ENCODE measurements at regions not wholly inside any gene's neighbourhood (a gene's known extent, or its start where the extent isn't known, plus 50 kb on each side); places are given as distances from the start of the nearest gene placed in this dataset.
A peak's percentile ranks its signal among the peaks of the same experiment; 100 is the strongest.

- DNase-seq (ENCODE audit: low spot score), result no peak
- H3K4me1 ChIP-seq (ENCODE audit: control insufficient read depth in 2 of 2, insufficient read depth in 1 of 2, low read depth in 1 of 2, low read length in 2 of 2), result peaks cover 0 to 2% of the 10 kb centered on the region in 2 donors
- WGBS, 2 donors (ENCODE audit: extremely low coverage in 2 of 2, insufficient read length in 2 of 2, insufficient replicate concordance in 1 of 2), result no CpG with 5 or more reads among the region's 1 CpG
Observed at GRCh38 chr2:21599417-21599816, 475.6 kb downstream of the TDRD15 start.

DNA sequence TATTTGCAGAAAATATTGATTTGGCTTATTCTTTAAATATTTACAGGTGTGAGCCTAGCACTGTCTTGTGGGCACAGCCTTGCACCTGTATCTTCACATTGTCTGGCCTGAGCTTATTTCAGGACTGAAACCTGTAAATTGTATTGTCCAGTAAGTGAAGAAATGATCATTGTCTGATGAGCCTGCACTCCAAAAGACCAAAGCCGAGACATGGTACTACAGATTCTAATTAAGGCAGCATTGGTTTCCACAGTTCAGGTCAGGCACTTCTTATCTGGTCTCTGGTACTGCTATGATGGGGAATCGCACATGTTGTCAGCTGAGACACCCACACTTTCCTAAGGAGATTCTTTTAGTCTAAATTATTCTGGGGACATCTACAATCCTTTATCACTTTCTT lies 479.0 kb downstream of the TDRD15 start:
- no peak overlapping the region for H2BK15ac ChIP-seq (ENCODE audit: low read length)
- no peak overlapping the region for H3K4me2 ChIP-seq (ENCODE audit: insufficient read depth, low read length, poor library complexity, severe bottlenecking)
- no peak overlapping the region for H4K91ac ChIP-seq (ENCODE audit: low read depth, low read length, poor library complexity)
- no peak overlapping the region for H2AK5ac ChIP-seq (ENCODE audit: low read depth, low read length)
- H3K79me1 ChIP-seq (ENCODE audit: low read depth, low read length), result no peaks in the 10 kb centered on the region
- H3K4me1 ChIP-seq (ENCODE audit: control insufficient read depth in 2 of 2, insufficient read depth in 1 of 2, low read depth in 1 of 2, low read length in 2 of 2), result peaks cover 0 to 2% of the 10 kb centered on the region in 2 donors
- H3K27ac ChIP-seq (replicated peaks; ENCODE audit: low read length), result no peak overlapping the region
- no peak overlapping the region for H2AFZ ChIP-seq (ENCODE audit: low read length)
- no CpG with 5 or more reads among the region's 2 CpGs for WGBS, 2 donors (ENCODE audit: extremely low coverage in 2 of 2, insufficient read length in 2 of 2, insufficient replicate concordance in 1 of 2)
- H2BK120ac ChIP-seq (ENCODE audit: low read depth, low read length), result no peak overlapping the region
- no peaks in the 10 kb centered on the region for H3K27me3 ChIP-seq (ENCODE audit: control insufficient read depth in 3 of 3, insufficient read depth in 3 of 3, low read depth in 1 of 3, low read length in 3 of 3)
- H4K8ac ChIP-seq (ENCODE audit: low read depth, low read length), result no peak overlapping the region
- H3K23ac ChIP-seq (ENCODE audit: low read depth, low read length, poor library complexity), result no peak overlapping the region
- H3K4ac ChIP-seq (ENCODE audit: low read length), result no peak overlapping the region
- H3K9ac ChIP-seq (ENCODE audit: low read depth, low read length, poor library complexity), result no peak overlapping the region
- H2BK5ac ChIP-seq (ENCODE audit: low read length), result no peak overlapping the region
- H3K14ac ChIP-seq (ENCODE audit: low read length), result no peak overlapping the region
- no peaks in the 10 kb centered on the region for H3K9me3 ChIP-seq (replicated peaks in 1 of 2; ENCODE audit: control insufficient read depth in 2 of 2, insufficient read depth in 1 of 2, low read depth in 1 of 2, low read length in 2 of 2)
- no peak overlapping the region for H2BK12ac ChIP-seq (ENCODE audit: low read length)
- no peak overlapping the region for H3K18ac ChIP-seq (ENCODE audit: low read length)
- H3K4me3 ChIP-seq (ENCODE audit: low read length in 2 of 2), result no peak overlapping the region
- H3K36me3 ChIP-seq (replicated peaks in 1 of 2; ENCODE audit: control insufficient read depth in 2 of 2, insufficient read depth in 2 of 2, low read length in 2 of 2), result no peaks in the 10 kb centered on the region
- DNase-seq (ENCODE audit: low spot score), result no peak

More at GRCh38 chr2:21599417-21599816, 475.6 kb downstream of the TDRD15 start:
- H2BK5ac ChIP-seq (ENCODE audit: low read length), result no peak overlapping the region
- no peak overlapping the region for H2AK5ac ChIP-seq (ENCODE audit: low read depth, low read length)
- no peak overlapping the region for H3K18ac ChIP-seq (ENCODE audit: low read length)
- no peak overlapping the region for H4K91ac ChIP-seq (ENCODE audit: low read depth, low read length, poor library complexity)
- H4K8ac ChIP-seq (ENCODE audit: low read depth, low read length), result no peak overlapping the region
- no peak overlapping the region for H3K4me2 ChIP-seq (ENCODE audit: insufficient read depth, low read length, poor library complexity, severe bottlenecking)
- no peak overlapping the region for H3K4ac ChIP-seq (ENCODE audit: low read length)
- no peak overlapping the region for H2BK12ac ChIP-seq (ENCODE audit: low read length)
- H2BK120ac ChIP-seq (ENCODE audit: low read depth, low read length), result no peak overlapping the region
- no peak overlapping the region for H3K9ac ChIP-seq (ENCODE audit: low read depth, low read length, poor library complexity)
- no peak overlapping the region for H3K23ac ChIP-seq (ENCODE audit: low read depth, low read length, poor library complexity)
- no peaks in the 10 kb centered on the region for H3K79me1 ChIP-seq (ENCODE audit: low read depth, low read length)
- peaks cover 0 to 2% of the 10 kb centered on the region in 2 donors for H3K9me3 ChIP-seq (replicated peaks in 1 of 2; ENCODE audit: control insufficient read depth in 2 of 2, insufficient read depth in 1 of 2, low read depth in 1 of 2, low read length in 2 of 2)
- H3K27me3 ChIP-seq (ENCODE audit: control insufficient read depth in 3 of 3, insufficient read depth in 3 of 3, low read depth in 1 of 3, low read length in 3 of 3), result no peaks in the 10 kb centered on the region
- no peak overlapping the region for H2BK15ac ChIP-seq (ENCODE audit: low read length)
- no peak overlapping the region for H3K27ac ChIP-seq (replicated peaks; ENCODE audit: low read length)
- no peak overlapping the region for H3K4me3 ChIP-seq (ENCODE audit: low read length in 2 of 2)
- no peaks in the 10 kb centered on the region for H3K36me3 ChIP-seq (replicated peaks in 1 of 2; ENCODE audit: control insufficient read depth in 2 of 2, insufficient read depth in 2 of 2, low read length in 2 of 2)
- H3K14ac ChIP-seq (ENCODE audit: low read length), result no peak overlapping the region
- H2AFZ ChIP-seq (ENCODE audit: low read length), result no peak overlapping the region

- no peak overlapping the region for H2BK5ac ChIP-seq (ENCODE audit: low read length)
- H3K4me3 ChIP-seq (ENCODE audit: low read length in 2 of 2), result no peak overlapping the region
- no peak overlapping the region for H3K23ac ChIP-seq (ENCODE audit: low read depth, low read length, poor library complexity)
- H3K4ac ChIP-seq (ENCODE audit: low read length), result no peak overlapping the region
- no peak overlapping the region for H2AK5ac ChIP-seq (ENCODE audit: low read depth, low read length)
- no CpG with 5 or more reads among the region's 6 CpGs for WGBS, 2 donors (ENCODE audit: extremely low coverage in 2 of 2, insufficient read length in 2 of 2, insufficient replicate concordance in 1 of 2)
- no peaks in the 10 kb centered on the region for H3K36me3 ChIP-seq (replicated peaks in 1 of 2; ENCODE audit: control insufficient read depth in 2 of 2, insufficient read depth in 2 of 2, low read length in 2 of 2)
- H2AFZ ChIP-seq (ENCODE audit: low read length), result no peak overlapping the region
- no peak overlapping the region for H4K8ac ChIP-seq (ENCODE audit: low read depth, low read length)
- H3K27me3 ChIP-seq (ENCODE audit: control insufficient read depth in 3 of 3, insufficient read depth in 3 of 3, low read depth in 1 of 3, low read length in 3 of 3), result no peaks in the 10 kb centered on the region
- H3K4me2 ChIP-seq (ENCODE audit: insufficient read depth, low read length, poor library complexity, severe bottlenecking), result no peak overlapping the region
- no peak for DNase-seq (ENCODE audit: low spot score)
- no peak overlapping the region for H3K14ac ChIP-seq (ENCODE audit: low read length)
- no peak overlapping the region for H4K91ac ChIP-seq (ENCODE audit: low read depth, low read length, poor library complexity)
- no peaks in the 10 kb centered on the region for H3K4me1 ChIP-seq (ENCODE audit: control insufficient read depth in 2 of 2, insufficient read depth in 1 of 2, low read depth in 1 of 2, low read length in 2 of 2)
- no peak overlapping the region for H2BK12ac ChIP-seq (ENCODE audit: low read length)
- no peak overlapping the region for H2BK120ac ChIP-seq (ENCODE audit: low read depth, low read length)
- no peak overlapping the region for H3K27ac ChIP-seq (replicated peaks; ENCODE audit: low read length)
- H3K79me1 ChIP-seq (ENCODE audit: low read depth, low read length), result no peaks in the 10 kb centered on the region
- no peak overlapping the region for H2BK15ac ChIP-seq (ENCODE audit: low read length)
- no peak overlapping the region for H3K9ac ChIP-seq (ENCODE audit: low read depth, low read length, poor library complexity)
- H3K18ac ChIP-seq (ENCODE audit: low read length), result peak overlapping the region; percentile 3
- no peaks in the 10 kb centered on the region for H3K9me3 ChIP-seq (replicated peaks in 1 of 2; ENCODE audit: control insufficient read depth in 2 of 2, insufficient read depth in 1 of 2, low read depth in 1 of 2, low read length in 2 of 2)
Observed at GRCh38 chr2:21607572-21607971, 483.8 kb downstream of the TDRD15 start.

DNA sequence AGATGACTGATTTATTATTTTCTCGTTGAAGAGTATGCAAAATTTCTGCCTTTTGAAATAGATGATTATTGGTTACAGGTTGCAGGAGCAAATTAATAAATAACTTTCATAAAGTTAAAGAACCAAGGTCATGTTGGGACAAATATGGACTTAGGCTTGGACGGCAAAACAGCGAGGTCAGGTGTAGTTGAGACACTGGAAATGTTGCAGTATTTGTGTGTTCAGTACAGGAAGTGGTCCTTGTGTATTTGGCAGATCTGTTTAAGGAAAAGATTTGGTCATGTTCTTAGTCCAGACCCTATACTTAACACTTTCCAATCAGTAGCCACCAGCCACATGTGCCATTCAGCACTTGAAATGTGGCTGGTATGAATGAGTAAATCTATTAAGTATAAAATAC lies 486.5 kb downstream of the TDRD15 start:
- no peaks in the 10 kb centered on the region for H3K9me3 ChIP-seq (replicated peaks in 1 of 2; ENCODE audit: control insufficient read depth in 2 of 2, insufficient read depth in 1 of 2, low read depth in 1 of 2, low read length in 2 of 2)

More for the DNA sequence above, 486.5 kb downstream of the TDRD15 start:
- H2BK5ac ChIP-seq (ENCODE audit: low read length), result no peak overlapping the region
- H3K9ac ChIP-seq (ENCODE audit: low read depth, low read length, poor library complexity), result no peak overlapping the region
- H3K27me3 ChIP-seq (ENCODE audit: control insufficient read depth in 3 of 3, insufficient read depth in 3 of 3, low read depth in 1 of 3, low read length in 3 of 3), result no peaks in the 10 kb centered on the region
- H2BK120ac ChIP-seq (ENCODE audit: low read depth, low read length), result no peak overlapping the region
- no peak overlapping the region for H4K91ac ChIP-seq (ENCODE audit: low read depth, low read length, poor library complexity)
- no peak overlapping the region for H2AK5ac ChIP-seq (ENCODE audit: low read depth, low read length)
- no peak overlapping the region for H4K8ac ChIP-seq (ENCODE audit: low read depth, low read length)
- WGBS, 2 donors (ENCODE audit: extremely low coverage in 2 of 2, insufficient read length in 2 of 2, insufficient replicate concordance in 1 of 2), result no CpG with 5 or more reads among the region's 3 CpGs
- no peak overlapping the region for H3K14ac ChIP-seq (ENCODE audit: low read length)
- H3K23ac ChIP-seq (ENCODE audit: low read depth, low read length, poor library complexity), result no peak overlapping the region
- no peak overlapping the region for H2BK12ac ChIP-seq (ENCODE audit: low read length)
- no peak overlapping the region for H3K27ac ChIP-seq (replicated peaks; ENCODE audit: low read length)
- H3K4me2 ChIP-seq (ENCODE audit: insufficient read depth, low read length, poor library complexity, severe bottlenecking), result no peak overlapping the region
- H3K36me3 ChIP-seq (replicated peaks in 1 of 2; ENCODE audit: control insufficient read depth in 2 of 2, insufficient read depth in 2 of 2, low read length in 2 of 2), result no peaks in the 10 kb centered on the region
- no peak overlapping the region for H3K4me3 ChIP-seq (ENCODE audit: low read length in 2 of 2)
- no peak overlapping the region for H3K18ac ChIP-seq (ENCODE audit: low read length)
- H2BK15ac ChIP-seq (ENCODE audit: low read length), result no peak overlapping the region
- no peak overlapping the region for H2AFZ ChIP-seq (ENCODE audit: low read length)
- no peak for DNase-seq (ENCODE audit: low spot score)
- no peaks in the 10 kb centered on the region for H3K4me1 ChIP-seq (ENCODE audit: control insufficient read depth in 2 of 2, insufficient read depth in 1 of 2, low read depth in 1 of 2, low read length in 2 of 2)
- H3K79me1 ChIP-seq (ENCODE audit: low read depth, low read length), result no peaks in the 10 kb centered on the region
- H3K4ac ChIP-seq (ENCODE audit: low read length), result no peak overlapping the region
